ENCODE measurements at regions not wholly inside any gene's neighbourhood (a gene's known extent, or its start where the extent isn't known, plus 50 kb on each side); places are given as distances from the start of the nearest gene placed in this dataset.

- TF ChIP-seq POLR2A (IDR thresholded peaks at IDR 0.05): no peak
- TF ChIP-seq, protein P1, sequence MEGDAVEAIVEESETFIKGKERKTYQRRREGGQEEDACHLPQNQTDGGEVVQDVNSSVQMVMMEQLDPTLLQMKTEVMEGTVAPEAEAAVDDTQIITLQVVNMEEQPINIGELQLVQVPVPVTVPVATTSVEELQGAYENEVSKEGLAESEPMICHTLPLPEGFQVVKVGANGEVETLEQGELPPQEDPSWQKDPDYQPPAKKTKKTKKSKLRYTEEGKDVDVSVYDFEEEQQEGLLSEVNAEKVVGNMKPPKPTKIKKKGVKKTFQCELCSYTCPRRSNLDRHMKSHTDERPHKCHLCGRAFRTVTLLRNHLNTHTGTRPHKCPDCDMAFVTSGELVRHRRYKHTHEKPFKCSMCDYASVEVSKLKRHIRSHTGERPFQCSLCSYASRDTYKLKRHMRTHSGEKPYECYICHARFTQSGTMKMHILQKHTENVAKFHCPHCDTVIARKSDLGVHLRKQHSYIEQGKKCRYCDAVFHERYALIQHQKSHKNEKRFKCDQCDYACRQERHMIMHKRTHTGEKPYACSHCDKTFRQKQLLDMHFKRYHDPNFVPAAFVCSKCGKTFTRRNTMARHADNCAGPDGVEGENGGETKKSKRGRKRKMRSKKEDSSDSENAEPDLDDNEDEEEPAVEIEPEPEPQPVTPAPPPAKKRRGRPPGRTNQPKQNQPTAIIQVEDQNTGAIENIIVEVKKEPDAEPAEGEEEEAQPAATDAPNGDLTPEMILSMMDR (IDR thresholded peaks at IDR 0.05): no peak
- TF ChIP-seq EP300 (IDR thresholded peaks at IDR 0.05; ENCODE audit: low read depth): no peak
- no peak for TF ChIP-seq POLR2AphosphoS5 (IDR thresholded peaks at IDR 0.05)
- peak; percentile 16 for DNase-seq
- H3K27ac ChIP-seq: no peak overlapping the region
- no peaks in the 10 kb centered on the region for H3K9me3 ChIP-seq
- H3K4me1 ChIP-seq: peaks cover 0 to 5% (median 2%) of the 10 kb centered on the region in 4 donors
- in situ Hi-C loops (cut with MboI; ENCODE audit: low pct_ligation_motif_present in 1 of 4, low pct_unique_long_range_greater_than_20kb in 1 of 4, low sequenced_read_pairs in 3 of 4): loop anchor here in 2 of 4 donors (25.0 kb wide), 1 partner anchor 443 kb away; no protein-coding TSS in a partner anchor
- no peak overlapping the region for H3K4me3 ChIP-seq
- H3K27me3 ChIP-seq: no peaks in the 10 kb centered on the region
- intact Hi-C loops (cut with DNase I; ENCODE audit: low total_unique reads): no loop called here
- 59 to 76% methylated on average over 6 to 11 of the region's 11 CpGs for WGBS, 2 donors (ENCODE audit: low coverage in 1 of 2)
- H3K36me3 ChIP-seq: no peaks in the 10 kb centered on the region
These were observed 115.0 kb downstream of the MEX3B start for GRCh38 chr15:81930582-81931369.

GRCh38 chr15:81929557-81929956 is 116.3 kb downstream of the MEX3B start:
- TF ChIP-seq POLR2AphosphoS5 (IDR thresholded peaks at IDR 0.05): no peak
- no peak for TF ChIP-seq EP300 (IDR thresholded peaks at IDR 0.05; ENCODE audit: low read depth)
- TF ChIP-seq POLR2A (IDR thresholded peaks at IDR 0.05): no peak
- TF ChIP-seq, protein P1 (IDR thresholded peaks at IDR 0.05): no peak
- Histone ChIP-seq H3K9me3 (no peaks in the 10 kb centered on the region), H3K4me1 (peaks cover 0 to 5% (median 2%) of the 10 kb centered on the region in 4 donors), H3K27me3 (no peaks in the 10 kb centered on the region), H3K27ac (no peak overlapping the region), H3K36me3 (no peaks in the 10 kb centered on the region), H3K4me3 (no peak overlapping the region)
- intact Hi-C loops (cut with DNase I; ENCODE audit: low total_unique reads): no loop called here
- DNase-seq: no peak
- in situ Hi-C loops (cut with MboI; ENCODE audit: low pct_ligation_motif_present in 1 of 4, low pct_unique_long_range_greater_than_20kb in 1 of 4, low sequenced_read_pairs in 3 of 4): loop anchor here in 2 of 4 donors (25.0 kb wide), 1 partner anchor 442 kb away; no protein-coding TSS in a partner anchor
- WGBS, 2 donors (ENCODE audit: low coverage in 1 of 2): 81 to 83% methylated on average over 3 of the region's 3 CpGs

DNA sequence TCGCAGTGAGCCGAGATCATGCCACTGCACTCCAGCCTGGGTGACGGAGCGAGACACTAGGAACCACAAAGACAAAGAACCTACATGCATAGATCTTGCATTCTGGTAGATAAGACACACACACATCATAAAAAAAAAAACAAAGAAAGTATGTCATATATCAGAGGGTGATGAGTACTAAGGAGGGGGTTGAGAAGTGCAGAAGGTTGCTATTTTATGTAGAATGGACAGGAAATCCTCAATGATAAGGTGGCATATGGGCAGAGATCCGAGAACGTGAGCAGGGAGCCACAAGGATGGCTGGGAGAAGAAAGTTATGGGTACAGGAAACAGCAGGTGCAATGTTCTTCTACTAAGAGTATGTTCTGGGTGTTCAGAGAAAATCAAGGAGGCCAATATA is 118.8 kb downstream of the MEX3B start:
- Histone ChIP-seq H3K27me3 (no peaks in the 10 kb centered on the region), H3K27ac (no peak overlapping the region), H3K4me3 (no peak overlapping the region), H3K4me1 (peaks cover 0 to 5% (median 2%) of the 10 kb centered on the region in 4 donors), H3K9me3 (no peaks in the 10 kb centered on the region), H3K36me3 (no peaks in the 10 kb centered on the region)
- intact Hi-C loops (cut with DNase I; ENCODE audit: low total_unique reads) (no loop called here), in situ Hi-C loops (cut with MboI; ENCODE audit: low pct_ligation_motif_present in 1 of 4, low pct_unique_long_range_greater_than_20kb in 1 of 4, low sequenced_read_pairs in 3 of 4) (loop anchor here in 2 of 4 donors (25.0 kb wide), 1 partner anchor 440 kb away; no protein-coding TSS in a partner anchor)
- DNase-seq: no peak
- 84 to 97% methylated on average over 6 of the region's 6 CpGs for WGBS, 2 donors (ENCODE audit: low coverage in 1 of 2)
- no peak for TF ChIP-seq POLR2AphosphoS5 (IDR thresholded peaks at IDR 0.05)
- no peak for TF ChIP-seq POLR2A (IDR thresholded peaks at IDR 0.05)
- TF ChIP-seq EP300 (IDR thresholded peaks at IDR 0.05; ENCODE audit: low read depth): no peak
- TF ChIP-seq, protein P1 (IDR thresholded peaks at IDR 0.05): no peak

DNA sequence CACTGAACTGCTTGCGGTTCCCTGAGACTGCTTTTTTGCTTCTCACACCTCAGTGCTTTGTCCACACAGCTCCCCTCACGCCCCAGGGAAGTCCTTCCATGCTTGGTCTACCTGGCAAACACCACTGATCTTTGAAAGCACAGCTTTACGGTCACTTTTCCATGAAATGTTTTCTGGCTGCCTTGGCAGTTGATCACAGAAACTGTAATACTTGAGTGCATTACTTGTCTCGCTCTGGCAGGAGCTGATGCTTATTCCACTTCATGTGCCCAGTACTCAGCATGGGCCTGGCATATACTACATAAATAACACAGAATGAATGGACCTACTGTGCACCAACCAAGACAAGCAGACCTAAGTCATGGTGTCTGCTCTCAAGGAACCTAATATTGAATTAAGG is 121.1 kb downstream of the MEX3B start:
- in situ Hi-C loops (cut with MboI; ENCODE audit: low pct_ligation_motif_present in 1 of 4, low pct_unique_long_range_greater_than_20kb in 1 of 4, low sequenced_read_pairs in 3 of 4) (loop anchor here in 2 of 4 donors (25.0 kb wide), 1 partner anchor 437 kb away; no protein-coding TSS in a partner anchor), intact Hi-C loops (cut with DNase I; ENCODE audit: low total_unique reads) (no loop called here)
- H3K36me3 ChIP-seq: no peaks in the 10 kb centered on the region
- no peak for DNase-seq
- H3K4me1 ChIP-seq: no peaks in the 10 kb centered on the region
- peaks cover 1 to 2% of the 10 kb centered on the region in 2 donors for H3K9me3 ChIP-seq
- 54 to 79% methylated on average over 4 of the region's 4 CpGs for WGBS, 2 donors (ENCODE audit: low coverage in 1 of 2)
- TF ChIP-seq EP300 (IDR thresholded peaks at IDR 0.05; ENCODE audit: low read depth) (no peak), POLR2A (IDR thresholded peaks at IDR 0.05) (no peak)
- no peak overlapping the region for H3K27ac ChIP-seq
- H3K27me3 ChIP-seq: no peaks in the 10 kb centered on the region
- no peak overlapping the region for H3K4me3 ChIP-seq

Data from transverse colon (tissue), 4 donors.